CD4-positive, CD25-positive, alpha-beta regulatory T cell (primary cell): ENCODE measurements at regions not wholly inside any gene's neighbourhood (a gene's known extent, or its start where the extent isn't known, plus 50 kb on each side); places are given as distances from the start of the nearest gene placed in this dataset.

Source experiments
- ATAC-seq, 2 donors: fragments of 150-1000 bp; cut with Tn5 transposase; one replicate each; pipeline ENCODE4 v1.10.0; 2021; ENCODE audit warnings: low read depth in 2 of 2, moderate number of reproducible peaks in 2 of 2, moderate library complexity in 1 of 2
- DNase-seq, 3 donors: peaks; one replicate each; pipeline versions ENCODE4 v3.0.0 to v3.0.0-alpha.2; 2012 to 2022; ENCODE audit warnings: mixed read lengths in 1 of 3
- H3K27ac ChIP-seq: one replicate; pipeline ENCODE4 v1.7.0; 2013; ENCODE audit warnings: mild to moderate bottlenecking, low read length; ENCODE audit not compliant: insufficient read depth, poor library complexity, severe bottlenecking
- H3K27me3 ChIP-seq: one replicate; pipeline ENCODE4 v1.7.0; 2013; ENCODE audit warnings: low read length; ENCODE audit not compliant: control insufficient read depth, insufficient read depth
- H3K36me3 ChIP-seq: one replicate; pipeline ENCODE4 v1.7.0; 2013; ENCODE audit warnings: mild to moderate bottlenecking, low read length, moderate library complexity; ENCODE audit not compliant: control insufficient read depth, insufficient read depth
- H3K4me1 ChIP-seq: 2 replicates; pipeline ENCODE4 v1.7.0; 2013; ENCODE audit warnings: mild to moderate bottlenecking, low read length; ENCODE audit not compliant: insufficient read depth, control insufficient read depth, poor library complexity, severe bottlenecking
- H3K4me3 ChIP-seq: one replicate; pipeline ENCODE4 v1.7.0; 2013; ENCODE audit warnings: low read depth, mild to moderate bottlenecking, low read length, moderate library complexity
- H3K9me3 ChIP-seq, 2 experiments: 1 replicate in 1 of 2; 2 replicates in 1 of 2; pipeline ENCODE4 v1.7.0; 2013; ENCODE audit warnings: low read length in 2 of 2, mild to moderate bottlenecking in 1 of 2, moderate library complexity in 1 of 2; ENCODE audit not compliant: control insufficient read depth in 2 of 2
- H3K27ac Mint-ChIP-seq, 3 donors: one replicate each; pipeline ENCODE4 v1.8.0; 2020 to 2022; ENCODE audit warnings: mild to moderate bottlenecking in 3 of 3, mixed read lengths in 3 of 3, moderate library complexity in 2 of 3
- H3K27me3 Mint-ChIP-seq: one replicate; pipeline ENCODE4 v1.8.0; 2022; ENCODE audit warnings: mild to moderate bottlenecking, mixed read lengths
- H3K36me3 Mint-ChIP-seq: one replicate; pipeline ENCODE4 v1.8.0; 2020; ENCODE audit warnings: mixed read lengths
- H3K4me1 Mint-ChIP-seq, 4 donors: one replicate each; pipeline ENCODE4 v1.8.0; 2020 to 2022; ENCODE audit warnings: mixed read lengths in 4 of 4, mild to moderate bottlenecking in 1 of 4
- H3K4me3 Mint-ChIP-seq, 4 donors: one replicate each; pipeline ENCODE4 v1.8.0; 2020 to 2022; ENCODE audit warnings: mild to moderate bottlenecking in 4 of 4, mixed read lengths in 4 of 4, moderate library complexity in 3 of 4
- H3K9me3 Mint-ChIP-seq, 7 donors: one replicate each; pipeline ENCODE4 v1.8.0; 2020 to 2022; ENCODE audit warnings: mixed read lengths in 7 of 7, mild to moderate bottlenecking in 3 of 7, moderate library complexity in 2 of 7

GRCh38 chr15:87439090-87439489, 817.4 kb downstream of the NTRK3 start:
- Mint-ChIP-seq H3K27ac (no peak overlapping the region), H3K36me3 (no peaks in the 10 kb centered on the region), H3K4me1 (no peaks in the 10 kb centered on the region), H3K9me3 (peaks cover 0 to 3% (median 0%) of the 10 kb centered on the region in 7 donors), H3K27me3 (peaks cover 9% of the 10 kb centered on the region), H3K4me3 (no peak overlapping the region)
- H3K4me1 ChIP-seq: no peaks in the 10 kb centered on the region
- H3K4me3 ChIP-seq: no peak overlapping the region
- H3K9me3 ChIP-seq: no peaks in the 10 kb centered on the region
- ATAC-seq (no peak), DNase-seq (no peak)
- no peaks in the 10 kb centered on the region for H3K27me3 ChIP-seq
- no peak overlapping the region for H3K27ac ChIP-seq
- H3K36me3 ChIP-seq: no peaks in the 10 kb centered on the region

DNA sequence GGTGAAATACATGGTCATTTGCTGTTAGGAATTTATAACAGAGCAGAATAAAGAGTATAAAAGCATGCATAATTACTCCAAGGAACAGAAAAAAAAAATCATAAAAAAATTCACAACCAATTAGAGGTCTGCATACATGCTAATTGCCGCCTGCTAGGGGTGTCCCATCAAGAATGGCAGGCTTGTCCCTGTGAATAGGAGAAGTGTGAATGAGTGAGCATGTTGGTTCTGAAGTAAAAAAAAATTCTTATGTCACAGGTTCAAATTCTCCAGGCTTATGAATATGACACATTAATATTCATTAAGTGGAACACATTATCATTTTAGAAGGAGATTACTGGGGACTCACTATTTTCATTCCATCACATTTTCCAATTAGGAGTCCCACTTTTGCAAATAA, 822.7 kb downstream of the NTRK3 start:
- Mint-ChIP-seq H3K4me3 (no peak overlapping the region), H3K27me3 (peaks cover 15% of the 10 kb centered on the region), H3K27ac (no peak overlapping the region), H3K36me3 (no peaks in the 10 kb centered on the region), H3K9me3 (peaks cover 0 to 4% (median 0%) of the 10 kb centered on the region in 7 donors), H3K4me1 (no peaks in the 10 kb centered on the region)
- DNase-seq (no peak), ATAC-seq (no peak)
- H3K4me3 ChIP-seq: no peak overlapping the region
- H3K4me1 ChIP-seq: no peaks in the 10 kb centered on the region
- H3K9me3 ChIP-seq: no peaks in the 10 kb centered on the region
- H3K27ac ChIP-seq: no peak overlapping the region
- H3K27me3 ChIP-seq: no peaks in the 10 kb centered on the region
- no peaks in the 10 kb centered on the region for H3K36me3 ChIP-seq

DNA sequence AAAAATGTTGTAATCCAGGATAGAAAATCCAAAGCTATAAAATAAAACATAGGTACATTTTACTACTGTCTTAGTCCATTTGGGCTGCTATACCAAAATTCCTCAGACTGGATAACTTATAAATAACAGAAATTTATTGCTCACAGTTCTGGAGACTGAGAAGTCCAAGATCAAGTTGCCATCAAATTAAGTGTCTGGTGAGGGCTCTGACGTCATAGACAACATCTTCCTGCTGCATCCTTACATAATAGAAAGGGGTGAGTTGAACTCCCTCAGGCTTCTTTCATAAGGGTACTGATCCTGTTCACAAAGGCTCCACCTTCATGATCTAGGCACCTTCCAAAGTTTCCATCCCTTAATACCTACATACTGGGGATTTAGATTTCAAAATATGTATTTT, 826.8 kb downstream of the NTRK3 start:
- no peaks in the 10 kb centered on the region for H3K36me3 Mint-ChIP-seq

DNA sequence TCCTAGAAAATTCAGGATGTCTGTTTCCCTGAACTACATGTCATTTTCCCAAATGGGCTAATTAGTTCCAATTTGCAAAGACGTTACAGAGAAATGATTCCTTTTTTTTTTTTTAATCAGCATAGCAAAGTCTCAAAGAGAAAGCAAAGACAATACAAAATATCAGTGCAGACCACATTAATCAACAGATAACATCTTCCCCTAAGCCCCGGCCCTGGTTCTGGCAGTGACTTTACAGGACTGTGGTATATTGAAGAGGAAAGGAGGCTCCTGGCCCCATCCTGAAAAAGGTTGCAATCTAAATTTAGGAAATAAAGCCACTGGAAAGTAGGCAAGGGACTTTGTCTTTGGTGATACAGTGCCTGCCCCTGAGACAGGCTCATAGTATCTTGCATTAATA, 836.5 kb downstream of the NTRK3 start:
- Mint-ChIP-seq H3K4me1 (no peaks in the 10 kb centered on the region), H3K27me3 (no peaks in the 10 kb centered on the region), H3K27ac (no peak overlapping the region), H3K36me3 (no peaks in the 10 kb centered on the region), H3K9me3 (peaks cover 0 to 10% (median 2%) of the 10 kb centered on the region in 7 donors), H3K4me3 (no peak overlapping the region)
- Histone ChIP-seq H3K4me3 (no peak overlapping the region), H3K27ac (no peak overlapping the region), H3K27me3 (no peaks in the 10 kb centered on the region), H3K9me3 (peaks cover 0 to 1% of the 10 kb centered on the region in 2 experiments), H3K4me1 (no peaks in the 10 kb centered on the region), H3K36me3 (no peaks in the 10 kb centered on the region)
- ATAC-seq: no peak
- DNase-seq: no peak

More for the DNA sequence above, 826.8 kb downstream of the NTRK3 start:
- Histone ChIP-seq H3K9me3 (no peaks in the 10 kb centered on the region), H3K4me3 (no peak overlapping the region), H3K27me3 (no peaks in the 10 kb centered on the region), H3K36me3 (no peaks in the 10 kb centered on the region), H3K27ac (no peak overlapping the region), H3K4me1 (no peaks in the 10 kb centered on the region)
- no peak overlapping the region for H3K4me3 Mint-ChIP-seq
- DNase-seq (no peak), ATAC-seq (no peak)
- peaks cover 0 to 2% (median 2%) of the 10 kb centered on the region in 7 donors for H3K9me3 Mint-ChIP-seq
- no peak overlapping the region for H3K27ac Mint-ChIP-seq
- H3K27me3 Mint-ChIP-seq: peaks cover 9% of the 10 kb centered on the region
- H3K4me1 Mint-ChIP-seq: no peaks in the 10 kb centered on the region

GRCh38 chr15:87419344-87419743, 837.2 kb downstream of the NTRK3 start:
- Histone ChIP-seq H3K27ac (no peak overlapping the region), H3K36me3 (no peaks in the 10 kb centered on the region), H3K27me3 (no peaks in the 10 kb centered on the region), H3K4me3 (no peak overlapping the region), H3K9me3 (peaks cover 0 to 1% of the 10 kb centered on the region in 2 experiments), H3K4me1 (no peaks in the 10 kb centered on the region)
- H3K9me3 Mint-ChIP-seq: peaks cover 0 to 10% (median 2%) of the 10 kb centered on the region in 7 donors
- no peaks in the 10 kb centered on the region for H3K27me3 Mint-ChIP-seq
- H3K4me1 Mint-ChIP-seq: no peaks in the 10 kb centered on the region
- ATAC-seq: no peak
- H3K27ac Mint-ChIP-seq: no peak overlapping the region
- H3K36me3 Mint-ChIP-seq: no peaks in the 10 kb centered on the region
- DNase-seq: no peak
- no peak overlapping the region for H3K4me3 Mint-ChIP-seq

GRCh38 chr15:87416591-87417257, 839.8 kb downstream of the NTRK3 start:
- H3K36me3 ChIP-seq: no peaks in the 10 kb centered on the region
- no peaks in the 10 kb centered on the region for H3K27me3 ChIP-seq
- ATAC-seq: no peak
- Mint-ChIP-seq H3K4me1 (no peaks in the 10 kb centered on the region), H3K27ac (no peak overlapping the region), H3K9me3 (peaks cover 0 to 5% (median 0%) of the 10 kb centered on the region in 7 donors), H3K4me3 (no peak overlapping the region), H3K36me3 (no peaks in the 10 kb centered on the region), H3K27me3 (no peaks in the 10 kb centered on the region)
- H3K4me3 ChIP-seq: no peak overlapping the region
- H3K27ac ChIP-seq: no peak overlapping the region
- peaks cover 0 to 1% of the 10 kb centered on the region in 2 experiments for H3K9me3 ChIP-seq
- no peak for DNase-seq
- no peaks in the 10 kb centered on the region for H3K4me1 ChIP-seq

DNA sequence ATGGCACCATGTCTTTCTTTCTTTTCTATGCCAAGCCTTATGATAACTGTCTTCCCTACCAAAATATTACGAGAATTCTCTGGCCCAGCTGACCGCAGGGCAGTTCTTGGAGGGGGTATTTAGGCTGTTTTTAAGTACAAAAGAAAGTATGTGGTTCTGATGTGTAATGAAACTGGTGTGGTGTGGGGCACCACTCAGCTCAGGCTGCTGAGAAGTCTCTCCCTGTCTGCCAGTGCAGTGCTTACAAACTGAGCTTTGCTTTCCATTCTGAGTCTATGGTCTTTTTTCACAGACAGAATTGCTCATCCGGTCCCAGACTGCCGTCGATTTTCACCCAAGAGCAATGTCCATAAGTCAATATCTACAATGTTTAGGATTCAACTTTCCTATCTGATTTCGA, 847.6 kb downstream of the NTRK3 start:
- no peaks in the 10 kb centered on the region for H3K36me3 Mint-ChIP-seq
- DNase-seq (no peak), ATAC-seq (no peak)
- no peaks in the 10 kb centered on the region for H3K4me1 Mint-ChIP-seq
- no peaks in the 10 kb centered on the region for H3K27me3 Mint-ChIP-seq
- Histone ChIP-seq H3K27ac (no peak overlapping the region), H3K4me1 (no peaks in the 10 kb centered on the region), H3K9me3 (no peaks in the 10 kb centered on the region), H3K27me3 (no peaks in the 10 kb centered on the region), H3K36me3 (no peaks in the 10 kb centered on the region), H3K4me3 (no peak overlapping the region)
- H3K4me3 Mint-ChIP-seq: no peak overlapping the region
- H3K9me3 Mint-ChIP-seq: peaks cover 0 to 2% (median 0%) of the 10 kb centered on the region in 7 donors
- no peak overlapping the region for H3K27ac Mint-ChIP-seq

DNA sequence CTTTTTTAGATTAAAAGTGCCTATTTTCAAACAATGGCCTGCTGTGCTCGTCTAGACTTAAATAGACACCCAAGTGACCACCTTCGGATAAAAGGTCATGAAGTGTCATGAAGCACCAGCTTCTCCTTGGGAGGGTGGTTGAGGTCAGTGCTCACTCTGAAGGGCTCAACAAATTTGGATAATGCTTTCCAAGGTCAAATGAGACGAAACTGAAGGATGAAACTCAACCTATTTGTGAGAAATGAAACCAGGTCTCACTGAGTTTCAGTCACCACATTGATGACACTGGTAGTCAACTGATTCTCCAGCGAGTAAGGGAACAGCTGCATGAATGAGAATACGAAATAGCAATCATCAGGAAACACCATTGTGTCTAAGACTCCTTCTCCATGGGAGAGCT, 852.6 kb downstream of the NTRK3 start:
- no peaks in the 10 kb centered on the region for H3K4me1 Mint-ChIP-seq

More for the DNA sequence above, 852.6 kb downstream of the NTRK3 start:
- Mint-ChIP-seq H3K4me3 (no peak overlapping the region), H3K9me3 (peaks cover 0 to 5% (median 0%) of the 10 kb centered on the region in 7 donors), H3K27ac (no peak overlapping the region), H3K27me3 (no peaks in the 10 kb centered on the region), H3K36me3 (no peaks in the 10 kb centered on the region)
- Histone ChIP-seq H3K27ac (no peak overlapping the region), H3K4me3 (no peak overlapping the region), H3K9me3 (no peaks in the 10 kb centered on the region), H3K4me1 (no peaks in the 10 kb centered on the region), H3K36me3 (no peaks in the 10 kb centered on the region), H3K27me3 (no peaks in the 10 kb centered on the region)
- ATAC-seq (no peak), DNase-seq (no peak)
